RCC 7860 (cell line): ENCODE measurements at regions not wholly inside any gene's neighbourhood (a gene's known extent, or its start where the extent isn't known, plus 50 kb on each side); places are given as distances from the start of the nearest gene placed in this dataset.
A peak's percentile ranks its signal among the peaks of the same experiment; 100 is the strongest.

Source experiments
- DNase-seq: peaks from one replicate; pipeline ENCODE4 v3.0.0-alpha.2; 2015; ENCODE audit warnings: low spot score
- FAIRE-seq: peaks from 2 replicates; lab custom pipeline; 2012; peaks lifted over from hg19 to GRCh38; lab: Jason Lieb, UNC

GRCh38 chr4:174438711-174439110 is 83.6 kb downstream of the HPGD start:
- no peak for FAIRE-seq

GRCh38 chr4:174437749-174438148 is 84.5 kb downstream of the HPGD start:
- no peak for DNase-seq
- FAIRE-seq: no peak

More at GRCh38 chr4:174438711-174439110, 83.6 kb downstream of the HPGD start:
- no peak for DNase-seq

- FAIRE-seq: peak; percentile 2
- DNase-seq: peak; percentile 37
Measured at GRCh38 chr4:174437324-174437723, 85.0 kb downstream of the HPGD start.

GRCh38 chr4:174436377-174436776 is 85.9 kb downstream of the HPGD start:
- DNase-seq (no peak), FAIRE-seq (no peak)

- no peak for FAIRE-seq
- DNase-seq: no peak
Measured at GRCh38 chr4:174435974-174436373, 86.3 kb downstream of the HPGD start.

GRCh38 chr4:174434455-174434854 is 87.8 kb downstream of the HPGD start:
- FAIRE-seq (no peak), DNase-seq (no peak)

DNA sequence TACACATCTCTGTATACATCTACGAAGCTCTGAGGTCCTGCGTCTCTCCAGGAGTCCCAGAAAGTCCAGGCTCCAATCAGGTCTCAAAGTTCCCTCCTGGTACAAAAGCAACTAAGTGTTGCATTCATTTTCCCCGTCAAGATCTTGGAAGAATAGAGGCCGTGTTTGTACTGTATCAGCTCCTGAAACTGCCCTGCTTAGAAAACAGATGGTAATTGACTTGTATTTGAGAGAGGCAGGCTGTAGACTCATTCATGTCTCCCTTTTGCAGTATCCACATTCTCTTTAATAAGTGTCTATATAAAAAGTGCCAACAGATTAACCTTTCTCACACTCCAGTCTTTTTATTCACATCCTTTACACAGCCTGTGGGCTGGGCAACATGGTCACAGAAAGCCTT is 91.7 kb downstream of the HPGD start:
- FAIRE-seq (no peak), DNase-seq (no peak)

GRCh38 chr4:174429701-174430410 is 92.4 kb downstream of the HPGD start:
- peak; percentile 89 for FAIRE-seq
- DNase-seq: peak; percentile 74

DNA sequence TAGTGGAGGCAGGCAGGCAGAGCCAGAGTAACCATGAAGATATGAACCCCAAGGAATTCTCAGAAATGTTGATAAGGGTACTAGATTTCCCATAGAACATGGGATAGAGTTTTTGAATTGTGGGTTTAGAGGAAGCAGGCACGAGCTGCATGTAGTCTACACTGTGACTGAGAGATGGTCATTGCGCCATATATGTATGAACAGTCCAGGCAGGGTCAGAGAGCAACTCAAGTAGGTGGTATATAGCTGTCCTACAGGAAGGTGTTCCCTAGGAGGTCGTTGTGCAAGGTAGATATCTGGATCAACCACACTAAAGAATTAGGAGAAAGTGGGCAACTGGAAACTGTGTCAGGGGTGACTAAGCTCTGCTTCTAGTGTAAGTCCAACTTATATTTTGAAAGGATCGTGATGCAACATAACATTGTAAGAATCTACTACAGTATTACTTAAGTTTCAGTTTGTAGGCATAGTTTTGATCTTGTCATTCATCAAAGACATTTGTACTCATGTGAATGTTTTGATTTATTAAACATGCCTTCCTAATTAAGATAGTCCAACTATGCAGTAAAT is 94.6 kb downstream of the HPGD start:
- FAIRE-seq: no peak
- no peak for DNase-seq

- FAIRE-seq: peak; percentile 78
- DNase-seq: peak; percentile 22
Measured at GRCh38 chr4:174425669-174426068, 96.6 kb downstream of the HPGD start.

DNA sequence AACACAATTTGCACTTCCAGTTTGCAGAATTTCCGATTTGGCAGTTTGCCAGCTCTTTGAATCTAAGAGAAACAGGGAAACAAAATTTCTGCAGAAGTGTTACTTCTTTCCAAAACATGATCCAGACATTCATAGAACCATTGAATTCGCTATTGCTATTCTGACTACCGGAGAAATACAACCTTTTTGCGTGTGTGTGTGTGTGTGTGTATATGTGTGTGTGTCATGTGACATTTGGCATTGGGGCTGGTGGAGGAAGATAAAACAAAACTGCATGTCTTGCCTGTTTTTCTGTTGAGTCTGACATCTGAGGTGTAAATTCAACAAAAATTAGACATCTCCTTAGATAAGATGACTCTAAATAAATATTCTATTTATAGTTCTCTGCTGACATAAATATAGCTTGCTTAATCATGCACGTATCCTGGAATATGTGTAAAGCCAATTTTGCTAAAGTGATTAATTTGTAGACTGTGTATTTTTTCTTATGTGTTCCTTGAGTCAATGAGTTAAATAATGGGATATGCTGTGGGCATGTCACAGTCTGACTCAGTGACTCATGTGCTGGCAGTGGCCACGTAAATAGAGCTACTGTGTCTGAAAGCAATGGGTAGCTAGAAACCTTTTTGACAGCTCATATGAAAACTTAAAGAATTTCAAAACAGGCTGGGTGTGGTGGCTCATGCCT is 98.9 kb downstream of the HPGD start:
- peak; percentile 82 for DNase-seq
- peak; percentile 86 for FAIRE-seq

- FAIRE-seq (no peak), DNase-seq (no peak)
Measured at GRCh38 chr4:174422893-174423256, 99.4 kb downstream of the HPGD start.

GRCh38 chr4:174420316-174420715 is 102.0 kb downstream of the HPGD start:
- DNase-seq: no peak
- no peak for FAIRE-seq

GRCh38 chr4:174418640-174419212 is 103.6 kb downstream of the HPGD start:
- FAIRE-seq: no peak
- no peak for DNase-seq

- no peak for FAIRE-seq
- DNase-seq: no peak
Measured at GRCh38 chr4:174408841-174409552, 113.3 kb downstream of the HPGD start.

GRCh38 chr4:174406383-174406782 is 115.9 kb downstream of the HPGD start:
- DNase-seq (no peak), FAIRE-seq (no peak)

- no peak for DNase-seq
- FAIRE-seq: no peak
Measured at GRCh38 chr4:174405923-174406322, 116.4 kb downstream of the HPGD start.

- no peak for DNase-seq
- no peak for FAIRE-seq
Measured at GRCh38 chr4:174404677-174405076, 117.6 kb downstream of the HPGD start.

DNA sequence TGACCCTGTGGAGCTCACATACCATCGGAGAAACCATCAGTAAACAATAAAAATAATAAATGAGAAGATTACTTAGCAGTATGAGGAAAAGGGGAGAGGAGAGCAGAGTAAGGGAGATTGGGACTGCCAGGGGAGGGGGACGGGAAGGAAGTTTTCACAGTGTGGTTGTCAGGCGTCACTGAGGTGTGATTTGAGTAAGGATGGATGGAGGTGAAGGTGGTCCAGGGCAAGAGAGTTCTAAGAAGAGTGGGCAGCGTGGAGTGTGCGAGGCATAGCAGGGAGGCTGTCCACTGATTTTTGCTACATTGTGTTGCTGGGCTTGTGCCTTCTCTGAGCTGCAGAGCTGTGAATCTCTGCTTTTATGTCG is 119.1 kb downstream of the HPGD start:
- FAIRE-seq: no peak
- no peak for DNase-seq

GRCh38 chr4:174402470-174403176 is 118.9 kb downstream of the CEP44 start:
- DNase-seq (peak; percentile 55), FAIRE-seq (no peak)
